HG03520 (cell line): ENCODE measurements at regions not wholly inside any gene's neighbourhood (a gene's known extent, or its start where the extent isn't known, plus 50 kb on each side); places are given as distances from the start of the nearest gene placed in this dataset.
"Not testable (repeated sequence)": the region's sequence is repeated elsewhere in the genome, so short reads cannot be mapped to it uniquely, and the experiment has no call there.

ENCODE experiments used
- ATAC-seq: cut with Tn5 transposase; IDR thresholded peaks from one replicate; pipeline ENCODE4 v1.9.1; 2021; ENCODE audit warnings: mild to moderate bottlenecking, moderate library complexity; ENCODE audit not compliant: unreplicated experiment

DNA sequence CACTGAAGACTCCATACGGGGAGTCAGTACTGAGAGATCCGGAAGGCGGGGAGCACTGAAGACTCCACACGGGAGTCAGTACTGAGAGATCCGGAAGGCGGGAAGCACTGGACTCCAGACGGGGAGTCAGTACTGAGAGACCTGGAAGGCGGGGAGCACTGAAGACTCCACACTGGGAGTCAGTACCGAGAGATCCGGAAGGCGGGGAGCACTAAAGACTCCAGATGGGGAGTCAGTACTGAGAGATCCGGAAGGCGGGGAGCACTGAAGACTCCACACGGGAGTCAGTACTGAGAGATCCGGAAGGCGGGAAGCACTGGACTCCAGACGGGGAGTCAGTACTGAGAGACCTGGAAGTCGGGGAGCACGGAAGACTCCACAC lies 77.2 kb downstream of the DLL1 start:
- ATAC-seq: not testable (repeated sequence)

DNA sequence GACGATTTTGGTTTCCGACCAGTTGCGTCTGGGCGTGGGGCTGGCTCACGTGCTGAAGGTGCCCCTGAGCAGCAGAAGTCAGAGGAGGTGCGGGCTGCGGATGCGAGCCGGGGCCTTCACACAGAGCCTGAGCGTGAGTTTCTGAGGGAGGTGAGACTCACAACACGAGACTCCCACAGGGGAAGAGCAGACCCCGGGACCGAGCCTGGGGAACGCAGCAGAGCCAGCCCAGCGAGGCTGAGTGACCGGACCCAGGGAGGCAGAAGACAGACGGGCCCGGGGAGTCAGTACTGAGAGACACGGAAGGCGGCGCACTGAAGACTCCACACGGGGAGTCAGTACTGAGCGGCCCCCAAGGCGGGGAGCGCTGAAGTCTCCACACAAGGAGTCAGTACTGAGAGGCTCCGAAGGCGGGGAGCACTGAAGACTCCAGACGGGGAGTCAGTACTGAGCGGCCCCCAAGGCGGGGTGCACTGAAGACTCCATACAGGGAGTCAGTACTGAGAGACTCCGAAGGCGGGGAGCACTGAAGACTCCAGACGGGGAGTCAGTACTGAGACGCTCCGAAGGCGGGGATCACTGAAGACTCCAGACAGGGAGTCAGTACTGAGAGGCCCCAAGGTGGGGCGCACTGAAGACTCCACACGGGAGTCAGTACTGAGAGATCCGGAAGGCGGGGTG lies 77.8 kb downstream of the DLL1 start:
- no peak for ATAC-seq

DNA sequence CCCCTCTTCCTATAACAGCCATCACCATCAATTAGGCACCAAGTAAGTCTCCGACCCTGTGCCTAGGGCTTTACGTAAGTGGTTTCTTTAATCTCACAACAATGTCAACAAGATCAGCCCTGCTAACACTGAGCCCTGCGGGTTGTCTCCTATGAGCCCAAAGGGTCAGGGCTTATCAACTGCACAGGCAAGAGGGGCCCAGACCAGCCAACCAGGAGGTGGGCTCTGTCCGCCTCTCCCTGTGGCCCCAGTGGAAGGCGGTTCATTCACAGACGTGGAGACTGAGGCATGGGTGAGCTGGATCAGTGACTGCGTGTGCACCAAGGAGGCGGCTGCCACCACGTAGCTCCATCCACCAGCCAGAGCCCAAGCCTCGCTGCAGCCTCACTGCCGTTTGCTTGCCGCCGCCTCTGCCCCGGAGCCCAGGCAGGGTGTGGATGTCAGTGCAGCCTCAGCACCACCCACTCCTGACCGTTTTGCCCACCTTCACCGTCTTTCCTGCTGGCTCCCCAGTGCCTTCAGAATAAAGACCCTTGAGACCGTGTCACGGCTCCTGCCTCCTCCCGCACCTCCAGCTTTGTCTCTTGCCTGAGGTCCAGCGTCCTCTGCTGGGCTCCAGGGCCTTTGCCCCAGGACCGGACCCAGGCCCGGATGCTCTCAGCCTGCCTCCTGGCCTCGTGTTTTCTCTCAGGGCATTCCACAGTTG lies 78.7 kb downstream of the DLL1 start:
- ATAC-seq: no peak

DNA sequence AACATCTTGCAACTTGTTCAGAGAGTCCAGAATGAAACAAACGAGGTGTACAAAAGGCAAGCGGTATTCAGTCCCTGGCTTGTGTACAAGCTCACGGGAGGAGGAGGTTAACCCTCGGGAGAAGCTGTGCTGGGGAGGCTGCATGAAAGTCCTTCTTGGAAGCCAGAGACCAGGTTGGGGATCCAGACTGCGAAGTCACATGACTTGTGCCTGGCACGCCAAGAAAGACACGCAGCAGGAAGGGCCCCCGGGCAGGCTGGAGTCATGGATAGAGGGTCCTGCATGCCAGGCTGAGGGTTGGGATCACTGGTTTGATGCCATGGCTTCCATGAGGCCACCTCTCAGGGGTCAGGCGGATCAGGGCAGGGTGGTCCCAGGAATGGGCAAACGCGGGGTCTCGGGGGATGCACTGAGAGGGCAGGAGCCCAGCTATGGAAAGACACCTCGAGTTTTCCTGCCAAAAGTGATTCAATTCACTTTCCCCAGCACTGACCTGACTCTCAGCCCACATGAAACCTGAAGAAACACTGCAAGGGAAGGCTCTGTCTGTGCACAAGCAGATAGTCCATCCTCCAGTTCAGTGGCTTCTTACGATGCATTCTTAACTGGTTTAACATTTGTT lies 79.4 kb downstream of the DLL1 start:
- no peak for ATAC-seq

DNA sequence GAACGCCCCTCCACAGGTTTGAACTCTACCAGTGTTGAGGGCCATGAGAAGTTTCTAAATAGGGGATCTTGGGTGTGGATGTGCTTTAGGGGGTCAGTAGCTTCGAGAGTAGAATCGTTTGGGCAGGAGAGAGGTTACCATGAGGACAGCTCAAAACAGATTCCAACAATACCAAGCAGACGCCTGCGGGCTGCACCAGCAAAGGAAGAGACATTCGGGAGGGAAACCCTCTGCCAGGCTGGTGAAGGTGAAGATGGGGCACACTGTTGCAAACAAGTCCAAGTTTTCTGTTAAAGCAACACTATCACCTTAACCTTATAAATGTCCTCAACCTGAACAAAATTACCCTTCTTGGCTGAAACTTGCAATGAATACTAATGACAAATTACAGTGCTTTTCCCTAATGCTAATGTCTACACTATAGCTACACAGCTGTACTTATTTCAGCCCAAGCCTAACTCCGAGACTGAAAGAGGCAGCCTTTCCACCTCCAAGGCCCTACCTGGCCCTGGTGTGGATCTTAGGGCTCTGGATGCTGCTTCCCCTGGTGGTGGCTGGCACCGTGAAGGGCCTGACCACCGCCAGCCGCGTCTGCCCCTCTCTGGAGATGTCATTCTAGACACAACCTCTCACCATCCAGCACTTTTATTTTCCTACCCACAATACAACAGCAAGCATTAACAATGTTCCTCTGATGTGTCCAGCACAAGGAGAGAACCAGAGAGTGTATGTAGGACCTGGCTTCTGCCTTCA lies 80.1 kb downstream of the DLL1 start:
- ATAC-seq: no peak

DNA sequence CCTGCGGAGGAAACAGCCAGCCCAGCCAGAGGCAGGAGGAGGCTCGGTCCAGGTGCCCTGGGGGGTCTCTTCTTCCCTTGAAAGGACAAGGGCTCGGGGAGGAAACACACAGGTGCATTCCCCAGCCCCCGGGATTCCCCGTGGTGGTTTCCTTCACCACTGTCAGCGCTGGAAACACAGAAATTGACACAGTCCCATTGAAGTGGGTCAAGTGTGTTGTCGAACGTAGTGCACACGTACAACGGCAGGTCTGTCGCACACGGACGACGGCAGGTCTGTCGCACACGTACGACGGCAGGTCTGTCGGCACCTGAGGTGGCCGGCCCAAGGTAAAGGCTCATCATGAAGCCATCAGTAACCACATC lies 80.9 kb downstream of the DLL1 start:
- ATAC-seq: no peak

DNA sequence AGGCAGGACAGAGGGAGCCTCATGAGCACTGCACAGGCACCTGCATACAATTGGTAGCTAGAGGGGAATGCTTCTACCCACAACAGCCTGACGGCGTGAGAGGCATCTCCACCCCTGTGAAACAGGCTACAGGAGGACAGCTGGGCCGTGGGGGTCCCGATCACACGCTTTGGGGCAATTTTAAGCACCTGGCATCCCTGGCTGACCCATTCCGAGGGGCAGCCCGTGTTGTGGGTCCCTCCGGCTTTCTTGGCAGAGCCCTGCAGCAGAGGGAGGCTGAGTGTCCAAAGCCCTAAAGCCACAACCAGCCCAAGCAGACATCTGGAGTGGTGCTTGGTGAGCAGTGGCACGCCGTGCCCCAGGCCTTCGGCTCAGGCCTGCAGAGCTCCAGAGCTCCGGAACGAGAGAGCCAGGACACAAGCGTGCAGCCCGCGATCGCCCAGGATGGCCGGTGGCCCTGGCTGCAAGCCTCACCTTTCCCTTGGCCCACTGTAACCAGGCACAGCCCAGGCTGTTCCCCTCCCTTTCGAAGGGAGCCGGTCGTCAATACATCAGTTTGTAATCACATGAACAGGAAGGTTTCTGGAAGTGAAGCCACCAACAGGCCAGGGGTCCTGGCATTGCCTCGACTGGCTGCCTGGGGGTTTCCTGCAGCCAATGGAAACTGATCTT lies 81.4 kb downstream of the DLL1 start:
- ATAC-seq: no peak

DNA sequence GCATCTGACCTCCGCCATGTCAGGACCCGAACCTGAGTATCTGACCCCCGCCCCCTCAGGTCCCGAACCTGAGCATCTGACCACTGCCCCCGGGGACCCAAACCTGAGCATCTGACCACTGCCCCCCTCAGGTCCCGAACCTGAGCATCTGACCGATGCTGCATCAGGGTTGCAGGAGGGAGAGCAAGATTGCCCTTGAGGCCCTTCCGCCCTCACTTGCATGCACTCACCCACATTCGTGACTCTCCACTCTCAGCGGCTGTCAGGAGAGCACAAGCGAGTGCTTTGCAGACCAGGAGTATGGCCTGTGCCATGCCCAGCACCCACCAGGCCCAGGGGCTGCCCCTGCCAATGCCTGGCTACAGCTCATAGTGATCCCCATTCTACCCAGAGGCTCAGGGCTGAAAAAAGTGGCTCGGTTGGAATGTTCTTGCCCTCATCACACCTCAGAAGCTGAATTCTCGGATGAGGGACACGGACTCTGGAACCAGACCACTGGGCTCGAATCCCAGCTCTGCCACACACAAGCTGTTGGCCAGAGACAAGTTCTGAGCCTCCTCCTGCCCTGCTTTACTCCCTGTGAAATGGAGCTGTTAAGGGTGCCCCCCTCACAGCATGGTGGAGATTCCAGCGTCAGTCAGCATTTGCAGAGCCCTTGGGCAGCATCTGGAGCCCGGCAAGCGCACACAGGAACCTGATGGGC lies 82.1 kb downstream of the DLL1 start:
- ATAC-seq: no peak

DNA sequence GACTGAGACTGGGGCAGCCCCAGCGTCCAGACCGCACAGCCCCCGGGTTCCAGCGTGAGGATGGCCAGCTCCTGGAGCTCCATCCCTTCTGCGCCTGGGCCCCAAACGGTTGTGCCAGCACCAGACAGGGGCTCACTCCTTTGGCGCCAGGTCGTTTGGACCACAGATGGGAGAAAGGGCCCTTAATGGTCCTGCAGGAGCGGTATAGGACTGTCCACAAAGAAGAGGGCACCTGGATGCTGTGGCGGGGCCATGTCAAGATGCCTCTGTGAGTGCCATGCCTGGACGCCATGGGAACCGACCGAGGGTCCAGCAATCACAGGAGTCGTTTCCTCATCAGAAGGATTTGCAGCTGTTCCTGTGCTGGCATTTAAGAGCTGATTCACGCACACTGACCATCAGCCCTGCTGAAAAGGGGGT lies 82.7 kb downstream of the DLL1 start:
- no peak for ATAC-seq

DNA sequence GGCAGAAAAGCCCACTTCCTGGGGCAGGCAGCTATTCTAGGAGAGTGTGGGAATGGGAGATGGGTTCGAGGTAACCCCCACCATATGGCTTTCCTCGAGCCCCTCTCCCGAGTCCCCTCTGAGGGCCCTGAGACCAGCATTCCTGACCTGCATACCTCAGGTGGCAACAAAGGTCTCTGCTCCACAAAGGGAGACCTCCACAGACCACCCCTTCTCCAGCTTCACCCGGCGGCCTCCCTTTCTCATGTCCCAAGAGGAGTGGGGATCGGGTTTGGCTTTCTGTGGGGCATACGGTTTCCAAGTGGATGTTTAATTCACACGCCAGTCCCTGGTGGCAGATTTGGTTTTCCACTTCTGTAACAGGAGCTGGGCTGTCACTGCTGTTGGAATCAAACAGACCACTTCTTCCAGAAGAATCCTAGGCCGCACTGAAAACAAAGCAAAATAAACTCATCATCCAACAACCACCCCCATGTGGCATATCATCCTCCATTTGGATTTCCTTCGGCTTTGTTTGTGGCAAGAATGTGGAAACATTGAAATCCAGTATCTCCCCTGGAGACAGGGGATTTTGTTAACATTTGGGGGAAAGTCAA lies 83.2 kb downstream of the DLL1 start:
- ATAC-seq: no peak

DNA sequence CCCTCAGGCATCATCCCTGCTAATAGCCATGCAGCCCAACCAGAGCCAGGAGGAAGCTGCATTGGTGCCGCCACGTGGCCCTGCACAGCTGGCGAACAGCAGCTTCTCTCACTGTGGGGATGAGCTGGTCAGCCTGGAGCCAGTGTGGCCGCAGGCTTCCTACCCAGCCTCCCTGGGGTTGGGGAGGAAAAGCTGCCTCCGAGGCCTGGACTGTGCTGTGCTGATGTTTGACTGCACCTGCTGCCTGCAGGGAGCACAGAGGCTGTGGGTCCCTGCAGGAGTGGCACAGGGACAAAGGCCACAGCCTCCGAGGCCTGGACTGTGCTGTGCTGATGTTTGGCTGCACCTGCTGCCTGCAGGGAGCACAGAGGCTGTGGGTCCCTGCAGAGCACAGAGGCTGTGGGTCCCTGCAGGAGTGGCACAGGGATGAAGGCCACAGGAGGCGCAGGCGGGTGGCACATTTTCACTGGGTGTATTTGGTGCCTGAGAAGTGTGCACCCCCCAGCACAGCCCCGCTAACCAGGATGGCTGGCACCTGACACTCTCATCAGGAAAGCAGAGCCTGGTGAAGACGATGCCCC lies 83.9 kb downstream of the DLL1 start:
- no peak for ATAC-seq

DNA sequence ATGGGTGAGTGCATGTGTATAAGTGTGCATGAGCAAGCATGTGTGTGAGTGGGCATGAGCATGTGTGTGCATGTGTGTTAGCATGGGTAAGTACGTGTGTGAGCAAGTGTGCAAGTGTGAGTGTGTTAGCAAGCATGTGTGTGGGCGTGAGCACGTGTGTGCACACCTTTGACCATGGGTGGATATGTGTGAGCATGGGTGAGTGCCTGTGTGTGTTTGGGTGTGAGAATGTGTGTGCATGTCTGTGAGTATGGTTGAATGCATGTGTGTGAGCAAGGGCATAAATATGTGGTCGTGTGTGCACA lies 84.6 kb downstream of the DLL1 start:
- ATAC-seq: no peak

DNA sequence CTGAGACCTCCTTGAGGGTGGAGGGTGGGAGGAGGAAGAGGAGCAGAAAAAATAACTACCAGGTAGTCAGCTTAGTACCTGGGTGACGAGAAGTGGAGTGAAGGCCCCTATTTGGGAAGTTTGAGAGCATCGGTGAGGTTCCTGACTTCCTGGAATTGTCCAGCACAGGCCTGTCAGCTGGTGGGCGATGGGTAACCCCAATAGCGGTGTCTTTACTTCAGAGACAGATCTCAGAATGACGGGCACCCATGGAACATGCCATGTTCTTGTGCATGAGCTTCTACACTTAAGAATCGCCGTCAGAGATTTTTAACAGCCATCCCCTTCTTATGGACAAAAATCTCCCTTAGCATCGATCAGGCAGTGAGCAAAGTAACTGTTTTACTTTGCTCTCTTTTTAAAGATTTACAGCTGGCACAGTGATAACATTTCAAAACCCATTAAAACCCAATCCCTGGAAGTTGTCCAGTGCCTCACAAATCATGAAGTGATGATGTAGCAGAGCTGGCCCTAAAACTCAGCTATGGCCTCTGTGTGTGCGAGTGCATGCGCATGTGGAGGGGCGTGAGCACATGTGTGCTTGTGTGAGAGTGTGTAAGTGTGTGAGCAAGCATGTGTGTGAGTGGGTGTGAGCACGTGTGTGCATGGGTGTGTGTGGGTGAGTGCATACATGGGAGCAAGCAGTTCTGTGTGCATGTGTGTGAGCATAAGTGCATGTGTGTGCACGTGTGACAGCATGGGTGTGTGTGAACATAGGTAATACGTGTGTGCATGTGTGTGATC lies 85.2 kb downstream of the DLL1 start:
- no peak for ATAC-seq

DNA sequence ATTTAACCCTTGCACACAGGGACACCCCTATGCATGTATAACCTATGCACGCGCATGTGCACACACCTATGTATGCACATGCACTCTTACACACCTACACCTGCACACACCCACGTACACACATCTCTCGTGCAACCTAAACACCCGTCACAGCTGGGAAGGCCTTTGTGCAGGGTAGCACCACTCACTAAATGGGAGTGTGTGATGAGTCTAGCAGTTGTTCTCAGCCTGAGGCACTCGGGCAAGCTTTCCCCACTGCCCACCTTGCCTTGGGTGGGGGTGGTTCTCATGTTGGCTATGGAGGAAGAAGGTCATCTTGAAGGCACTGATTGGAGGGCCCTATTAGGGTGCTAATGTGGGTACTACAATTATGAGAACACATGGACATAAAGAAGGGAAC lies 85.8 kb downstream of the DLL1 start:
- no peak for ATAC-seq

DNA sequence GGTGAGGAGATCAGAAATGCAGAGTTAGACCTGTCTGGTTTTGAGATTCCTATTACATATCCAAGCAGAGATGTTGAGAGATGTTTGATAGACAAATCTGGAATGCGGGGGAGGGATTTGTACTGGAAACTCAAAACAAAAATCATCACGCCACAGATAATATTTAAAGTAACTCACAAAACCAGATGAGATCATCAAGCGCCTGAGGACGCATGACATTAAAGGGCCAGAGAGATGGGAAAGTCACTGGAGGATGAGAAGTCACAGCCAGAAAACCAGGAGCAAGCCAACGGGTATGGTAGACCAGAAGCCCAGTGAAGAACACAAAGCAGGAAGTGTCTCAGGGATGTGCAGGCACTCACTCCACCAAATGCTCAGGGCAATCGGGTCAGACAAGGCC lies 87.7 kb downstream of the DLL1 start:
- ATAC-seq: no peak

DNA sequence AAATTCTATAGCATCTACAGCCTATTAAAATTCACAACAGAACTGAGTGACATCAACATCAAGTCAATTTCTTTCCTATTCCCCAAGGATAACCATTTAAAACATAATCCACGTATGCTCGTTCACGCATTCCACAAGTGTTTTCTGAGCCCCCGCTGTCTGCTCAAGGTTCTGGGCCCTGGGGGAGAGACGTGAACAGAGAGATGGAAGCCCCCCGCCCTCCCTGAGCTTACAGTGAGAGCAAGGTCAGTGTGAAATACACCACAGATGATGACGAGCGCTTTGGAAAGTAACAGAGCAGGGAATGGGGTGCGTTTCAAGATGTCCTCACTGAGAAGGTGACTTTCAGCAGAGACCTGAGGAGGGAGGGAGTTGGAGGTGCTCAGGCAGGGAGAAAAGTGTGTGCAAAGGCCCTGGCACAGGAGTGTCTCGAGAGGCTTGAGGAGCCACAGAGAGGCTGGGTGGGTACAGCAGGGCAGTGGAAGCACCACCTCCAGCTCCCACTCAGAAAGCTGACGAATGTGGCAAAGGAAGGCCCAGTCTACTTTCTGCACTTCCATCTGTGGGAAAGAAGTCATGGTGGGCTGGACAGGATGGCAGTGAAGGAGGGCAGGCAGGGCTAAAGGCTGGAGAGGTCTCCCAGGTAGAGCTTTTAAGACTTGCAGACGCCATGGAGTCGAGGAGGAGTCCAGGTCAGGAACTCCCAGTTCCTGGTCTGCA lies 88.3 kb downstream of the DLL1 start:
- ATAC-seq: no peak

DNA sequence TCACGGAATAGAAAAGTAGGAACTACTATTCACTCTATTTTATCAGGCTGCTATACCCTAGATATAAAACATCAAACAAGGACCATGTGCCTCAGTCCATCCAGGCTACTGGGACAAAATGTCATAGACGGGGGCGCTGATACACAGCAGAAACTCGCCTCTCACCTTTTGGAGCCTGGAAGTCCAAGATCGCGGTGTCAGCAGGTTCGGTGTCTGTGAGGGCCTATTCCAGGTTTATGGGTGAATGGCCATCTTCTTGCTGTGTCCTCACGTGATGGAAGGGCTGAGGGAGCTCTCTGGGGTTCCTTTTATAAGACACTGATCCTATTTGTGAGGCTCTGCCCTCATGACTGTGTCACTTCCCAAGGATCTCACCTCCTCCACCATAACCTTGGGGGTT lies 89.5 kb downstream of the DLL1 start:
- ATAC-seq: no peak

DNA sequence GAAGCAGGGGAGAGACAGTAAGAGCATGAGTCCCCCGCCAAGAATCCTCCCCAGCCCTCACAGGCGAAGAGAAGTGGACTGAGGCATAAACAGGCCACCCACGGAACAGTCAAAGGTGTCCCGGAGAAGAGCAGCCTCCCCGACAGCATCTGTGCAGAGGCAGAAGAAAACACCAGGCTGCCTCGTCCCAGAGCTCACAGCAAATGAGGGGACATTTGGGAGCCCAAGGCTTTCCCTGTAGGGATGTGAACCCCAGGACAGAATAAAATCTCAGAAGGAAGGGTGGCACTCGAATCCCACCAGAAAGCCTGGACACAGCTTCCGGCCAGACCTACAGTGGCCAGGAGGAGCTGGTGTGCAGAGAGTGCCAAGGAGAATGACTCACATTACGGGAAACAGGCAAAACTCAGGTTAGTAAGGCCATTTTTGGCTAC lies 90.4 kb downstream of the DLL1 start:
- no peak for ATAC-seq

DNA sequence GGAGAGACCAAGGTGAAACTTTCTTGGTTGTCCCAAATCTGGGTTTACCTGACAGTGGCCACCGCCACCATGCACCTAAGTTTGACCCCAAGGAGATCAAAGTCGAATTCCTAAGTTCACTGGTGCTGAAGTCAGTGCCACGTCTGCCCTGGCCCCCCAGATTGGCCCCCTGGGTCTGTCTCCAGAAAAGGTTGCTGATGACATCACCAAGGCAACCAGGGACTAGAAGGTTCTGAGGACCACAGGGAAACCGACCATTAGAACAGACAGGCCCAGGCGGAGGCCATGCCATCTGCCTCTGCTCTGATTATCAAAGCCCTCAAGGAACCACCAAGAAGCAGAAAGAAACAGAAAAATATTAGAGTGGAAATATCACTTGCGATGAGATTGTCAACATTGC lies 91.2 kb downstream of the DLL1 start:
- no peak for ATAC-seq
